ENCODE measurements at regions not wholly inside any gene's neighbourhood (a gene's known extent, or its start where the extent isn't known, plus 50 kb on each side); places are given as distances from the start of the nearest gene placed in this dataset.

GRCh38 chr12:111220363-111220762, 148.5 kb downstream of the PHETA1 start:
- ChIA-PET CTCF (interaction anchor here (0.6 kb wide), 1 partner anchor 90 kb away, joined by 3 read pairs; no protein-coding TSS in a partner anchor), POLR2A (no interaction called here)
- no peak for DNase-seq (ENCODE audit: low read depth, low spot score)
- peaks cover 4% of the 10 kb centered on the region for H3K27me3 ChIP-seq (ENCODE audit: control insufficient read depth, insufficient read depth, low read length)
- TF ChIP-seq CTCF (IDR thresholded peaks at IDR 0.05; ENCODE audit: low read depth, low read length) = no peak
- H3K27ac ChIP-seq (ENCODE audit: low read depth, low read length) = no peak overlapping the region
- H3K9me3 ChIP-seq (ENCODE audit: control insufficient read depth, insufficient read depth, low read length) = no peaks in the 10 kb centered on the region
- no peak overlapping the region for H3K4me3 ChIP-seq (ENCODE audit: low read depth, low read length)

GRCh38 chr12:111219440-111219839, 149.5 kb downstream of the PHETA1 start:
- H3K4me3 ChIP-seq (ENCODE audit: low read depth, low read length) = no peak overlapping the region
- H3K27me3 ChIP-seq (ENCODE audit: control insufficient read depth, insufficient read depth, low read length) = peaks cover 5% of the 10 kb centered on the region
- TF ChIP-seq CTCF (IDR thresholded peaks at IDR 0.05; ENCODE audit: low read depth, low read length) = no peak
- H3K27ac ChIP-seq (ENCODE audit: low read depth, low read length) = no peak overlapping the region
- ChIA-PET CTCF (no interaction called here), POLR2A (no interaction called here)
- DNase-seq (ENCODE audit: low read depth, low spot score) = no peak
- H3K9me3 ChIP-seq (ENCODE audit: control insufficient read depth, insufficient read depth, low read length) = no peaks in the 10 kb centered on the region

GRCh38 chr12:111218499-111218898, 150.4 kb downstream of the PHETA1 start:
- H3K9me3 ChIP-seq (ENCODE audit: control insufficient read depth, insufficient read depth, low read length) = no peaks in the 10 kb centered on the region
- H3K27ac ChIP-seq (ENCODE audit: low read depth, low read length) = no peak overlapping the region
- CTCF ChIA-PET = no interaction called here
- no peak for DNase-seq (ENCODE audit: low read depth, low spot score)
- H3K27me3 ChIP-seq (ENCODE audit: control insufficient read depth, insufficient read depth, low read length) = peaks cover 5% of the 10 kb centered on the region
- POLR2A ChIA-PET = no interaction called here
- TF ChIP-seq CTCF (IDR thresholded peaks at IDR 0.05; ENCODE audit: low read depth, low read length) = no peak
- H3K4me3 ChIP-seq (ENCODE audit: low read depth, low read length) = no peak overlapping the region

- H3K27ac ChIP-seq (ENCODE audit: low read depth, low read length) = no peak overlapping the region
- DNase-seq (ENCODE audit: low read depth, low spot score) = no peak
- H3K9me3 ChIP-seq (ENCODE audit: control insufficient read depth, insufficient read depth, low read length) = no peaks in the 10 kb centered on the region
- POLR2A ChIA-PET = no interaction called here
- H3K4me3 ChIP-seq (ENCODE audit: low read depth, low read length) = no peak overlapping the region
- CTCF ChIA-PET = no interaction called here
- no peak for TF ChIP-seq CTCF (IDR thresholded peaks at IDR 0.05; ENCODE audit: low read depth, low read length)
- peaks cover 3% of the 10 kb centered on the region for H3K27me3 ChIP-seq (ENCODE audit: control insufficient read depth, insufficient read depth, low read length)
Measured at GRCh38 chr12:111216387-111217159, 152.3 kb downstream of the PHETA1 start.

GRCh38 chr12:111215881-111216280, 153.0 kb downstream of the PHETA1 start:
- peaks cover 3% of the 10 kb centered on the region for H3K27me3 ChIP-seq (ENCODE audit: control insufficient read depth, insufficient read depth, low read length)
- ChIA-PET CTCF (interaction anchor here (0.6 kb wide), 1 partner anchor 381 kb away, joined by 6 read pairs; no protein-coding TSS in a partner anchor), POLR2A (no interaction called here)
- DNase-seq (ENCODE audit: low read depth, low spot score) = no peak
- no peak overlapping the region for H3K27ac ChIP-seq (ENCODE audit: low read depth, low read length)
- no peak overlapping the region for H3K4me3 ChIP-seq (ENCODE audit: low read depth, low read length)
- no peaks in the 10 kb centered on the region for H3K9me3 ChIP-seq (ENCODE audit: control insufficient read depth, insufficient read depth, low read length)
- no peak for TF ChIP-seq CTCF (IDR thresholded peaks at IDR 0.05; ENCODE audit: low read depth, low read length)
